Endothelial cell of umbilical vein (primary cell): ENCODE measurements at regions not wholly inside any gene's neighbourhood (a gene's known extent, or its start where the extent isn't known, plus 50 kb on each side); places are given as distances from the start of the nearest gene placed in this dataset.

Experiments
- BruUV-seq: library from RNA; stranded (reverse); fragments of 400-500 nt; replicated peaks from 2 replicates; lab custom pipeline; 2021; lab: Mats Ljungman, UMichigan
- CTCF ChIA-PET: fragments of 300-600, 350-600 bp; sonication (Branson Sonifier 250); formaldehyde crosslinking; loops from one replicate; lab custom pipeline; 2021; ENCODE audit warnings: antibody characterized with exemption, inconsistent platforms; lab: Charles Lee
- POLR2A ChIA-PET: fragments of 300-600, 350-600 bp; sonication (Branson Sonifier 250); formaldehyde crosslinking; loops from one replicate; lab custom pipeline; 2021; ENCODE audit warnings: antibody characterized with exemption, inconsistent platforms; lab: Charles Lee
- DNase-seq: peaks from one replicate; pipeline ENCODE4 v3.0.0-alpha.2; 2011; ENCODE audit warnings: low read depth, low spot score
- FAIRE-seq: peaks from 2 replicates; lab custom pipeline; 2011; peaks lifted over from hg19 to GRCh38; lab: Jason Lieb, UNC
- H2AFZ ChIP-seq: 2 replicates; pipeline ENCODE4 v1.6.0; 2012; ENCODE audit warnings: low read depth, low read length, control low read depth, inconsistent platforms
- H3K27ac ChIP-seq: 2 replicates; pipeline ENCODE4 v1.5.1; 2011; ENCODE audit warnings: low read depth, mild to moderate bottlenecking, control low read depth, low read length, moderate library complexity; ENCODE audit not compliant: insufficient read depth
- H3K27me3 ChIP-seq, 2 experiments: 2 replicates each; pipeline versions ENCODE4 v1.6.0 to v1.6.1; 2011; ENCODE audit warnings: low read length in 2 of 2, mixed read lengths in 1 of 2; ENCODE audit not compliant: control insufficient read depth in 2 of 2, insufficient read depth in 2 of 2
- H3K36me3 ChIP-seq, 2 experiments: 2 replicates in 1 of 2; 3 replicates in 1 of 2; pipeline ENCODE4 v1.5.1; 2011; ENCODE audit warnings: low read length in 2 of 2, mild to moderate bottlenecking in 1 of 2, moderate library complexity in 1 of 2; ENCODE audit not compliant: control insufficient read depth in 2 of 2, insufficient read depth in 2 of 2; ENCODE audit errors: extremely low read depth in 1 of 2
- H3K4me1 ChIP-seq: 3 replicates; pipeline ENCODE4 v1.5.1; 2011; ENCODE audit warnings: mild to moderate bottlenecking, low read length; ENCODE audit not compliant: control insufficient read depth, insufficient read depth; ENCODE audit errors: extremely low read depth
- H3K4me2 ChIP-seq: 2 replicates; pipeline ENCODE4 v1.6.1; 2011; ENCODE audit warnings: low read length, control low read depth, mixed read lengths; ENCODE audit not compliant: insufficient read depth
- H3K4me3 ChIP-seq, 3 experiments: fragments of 200-600 bp in 1 of 3; sonication (generic), shearing (Covaris generic) in 1 of 3; replicated peaks in 1 of 3; 2 replicates each; pipeline ENCODE4 v1.5.1; 2011 to 2016; ENCODE audit warnings: control low read depth in 3 of 3, low read length in 3 of 3, mild to moderate bottlenecking in 2 of 3, inconsistent platforms in 1 of 3, low read depth in 1 of 3, moderate library complexity in 1 of 3; ENCODE audit not compliant: insufficient read depth in 1 of 3
- H3K79me2 ChIP-seq: 2 replicates; pipeline ENCODE4 v1.6.0; 2012; ENCODE audit warnings: low read length, inconsistent platforms; ENCODE audit not compliant: control insufficient read depth, insufficient read depth
- H3K9ac ChIP-seq: replicated peaks from 2 replicates; pipeline ENCODE3; 2011; ENCODE audit warnings: low read length, control low read depth; ENCODE audit not compliant: insufficient read depth; ENCODE audit errors: extremely low read depth
- H3K9me1 ChIP-seq: replicated peaks from 3 replicates; pipeline ENCODE4 v1.6.0; 2011; ENCODE audit warnings: mild to moderate bottlenecking, low read length; ENCODE audit not compliant: control insufficient read depth, insufficient read depth; ENCODE audit errors: extremely low read depth
- H3K9me3 ChIP-seq: replicated peaks from 2 replicates; pipeline ENCODE4 v1.5.1; 2012; ENCODE audit warnings: low read length, inconsistent platforms; ENCODE audit not compliant: control insufficient read depth, insufficient read depth
- H4K20me1 ChIP-seq: replicated peaks from 2 replicates; pipeline ENCODE3; 2011; ENCODE audit warnings: mild to moderate bottlenecking, low read length; ENCODE audit not compliant: control insufficient read depth, insufficient read depth; ENCODE audit errors: extremely low read depth
- EZH2 ChIP-seq: IDR thresholded peaks from 2 replicates; pipeline ENCODE4 v1.6.1; 2012; ENCODE audit warnings: borderline replicate concordance, low read depth, mild to moderate bottlenecking, moderate library complexity, low read length, inconsistent platforms; ENCODE audit not compliant: severe bottlenecking
- FOS ChIP-seq: IDR thresholded peaks from 2 replicates; pipeline ENCODE4 v1.6.1; 2011; ENCODE audit warnings: mild to moderate bottlenecking, low read length, moderate library complexity, borderline replicate concordance; ENCODE audit not compliant: insufficient read depth
- GATA2 ChIP-seq: IDR thresholded peaks from 2 replicates; pipeline ENCODE4 v1.7.0; 2011; ENCODE audit warnings: low read depth, mild to moderate bottlenecking, moderate library complexity, mixed read lengths, low read length; ENCODE audit not compliant: insufficient read length, insufficient read depth
- JUN ChIP-seq: IDR thresholded peaks from 2 replicates; pipeline ENCODE4 v1.6.1; 2011; ENCODE audit warnings: borderline replicate concordance, low read depth; ENCODE audit not compliant: insufficient read length, insufficient read depth
- MAX ChIP-seq: IDR thresholded peaks from 2 replicates; pipeline ENCODE4 v1.6.1; 2011; ENCODE audit not compliant: insufficient read depth, insufficient read length
- MYC ChIP-seq: IDR thresholded peaks from one replicate; pipeline ENCODE4 v1.6.1; 2011; ENCODE audit warnings: mild to moderate bottlenecking, low read depth, low read length
- POLR2A ChIP-seq: IDR thresholded peaks from 2 replicates; pipeline ENCODE4 v1.6.1; 2012; ENCODE audit warnings: low read depth, mild to moderate bottlenecking, control low read depth, low read length
- POLR2AphosphoS5 ChIP-seq: IDR thresholded peaks from 2 replicates; pipeline ENCODE4 v1.6.1; 2012; ENCODE audit warnings: low read depth, mild to moderate bottlenecking, control low read depth, low read length, moderate library complexity; ENCODE audit not compliant: insufficient read depth
- dilution Hi-C: fragments of 300-500 bp; cut with MboI; formaldehyde crosslinking; loops from one replicate; pipeline ENCODE4 v1.15.0; 2019; ENCODE audit warnings: low sequenced_read_pairs; ENCODE audit not compliant: extremely low pct_ligation_motif_present
- intact Hi-C: fragments of 100-400 bp; cut with micrococcal nuclease; formaldehyde crosslinking; loops from one replicate; pipeline ENCODE4 v1.10.0; 2022
- TF ChIP-seq, protein P1 (sequence below), 2 donors: IDR thresholded peaks; 1 replicate in 1 of 2; 2 replicates in 1 of 2; pipeline ENCODE4 v1.5.1; 2011; ENCODE audit warnings: low read length in 2 of 2, mild to moderate bottlenecking in 2 of 2, moderate library complexity in 2 of 2, control low read depth in 1 of 2, inconsistent platforms in 1 of 2, low read depth in 1 of 2; ENCODE audit not compliant: insufficient read depth in 1 of 2; ENCODE audit errors: extremely low read depth in 1 of 2

DNA sequence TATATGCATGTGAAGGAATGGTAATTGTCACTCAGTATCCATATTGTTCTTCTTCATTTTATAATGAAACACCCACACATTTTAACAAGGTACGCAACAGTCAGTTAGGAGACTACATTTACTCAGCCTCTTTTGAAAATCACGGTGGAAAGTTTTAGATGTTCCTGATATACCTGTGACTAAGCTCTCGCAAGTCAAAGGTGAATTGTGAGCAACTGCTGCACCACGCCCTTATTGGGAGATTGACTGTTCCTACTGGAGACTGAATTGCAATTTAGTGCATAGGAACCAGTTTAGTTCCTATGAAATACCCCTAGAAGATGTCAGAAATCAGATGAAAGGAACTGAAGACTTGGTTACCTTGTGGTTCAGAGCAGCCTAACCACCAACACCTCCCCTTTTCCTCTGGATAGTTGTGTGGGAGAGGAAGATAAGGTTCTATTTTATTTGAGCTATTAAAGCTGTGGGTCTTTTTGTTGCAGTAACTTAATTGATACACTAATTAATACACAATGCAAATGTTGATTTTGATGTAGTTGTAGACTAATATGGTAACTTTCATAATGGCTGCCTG lies 1280.5 kb upstream of the CDH2 start:
- intact Hi-C loops, result no loop called here
- ChIA-PET POLR2A (no interaction called here), CTCF (no interaction called here)
- Histone ChIP-seq H3K27ac (no peak overlapping the region), H3K9ac (no peak overlapping the region), H3K4me2 (no peak overlapping the region), H3K4me3 (no peak overlapping the region), H3K36me3 (no peaks in the 10 kb centered on the region), H4K20me1 (no peaks in the 10 kb centered on the region), H3K79me2 (no peaks in the 10 kb centered on the region), H3K4me1 (no peaks in the 10 kb centered on the region), H3K9me3 (no peaks in the 10 kb centered on the region), H3K27me3 (no peaks in the 10 kb centered on the region), H3K9me1 (no peaks in the 10 kb centered on the region), H2AFZ (no peak overlapping the region)
- no peak for FAIRE-seq
- dilution Hi-C loops, result no loop called here
- no TSS peak for BruUV-seq
- TF ChIP-seq JUN, result no peak
- no peak for TF ChIP-seq POLR2AphosphoS5
- no peak for TF ChIP-seq MAX
- TF ChIP-seq MYC, result no peak
- TF ChIP-seq GATA2, result no peak
- TF ChIP-seq FOS, result no peak
- no peak for TF ChIP-seq EZH2
- TF ChIP-seq, protein P1, sequence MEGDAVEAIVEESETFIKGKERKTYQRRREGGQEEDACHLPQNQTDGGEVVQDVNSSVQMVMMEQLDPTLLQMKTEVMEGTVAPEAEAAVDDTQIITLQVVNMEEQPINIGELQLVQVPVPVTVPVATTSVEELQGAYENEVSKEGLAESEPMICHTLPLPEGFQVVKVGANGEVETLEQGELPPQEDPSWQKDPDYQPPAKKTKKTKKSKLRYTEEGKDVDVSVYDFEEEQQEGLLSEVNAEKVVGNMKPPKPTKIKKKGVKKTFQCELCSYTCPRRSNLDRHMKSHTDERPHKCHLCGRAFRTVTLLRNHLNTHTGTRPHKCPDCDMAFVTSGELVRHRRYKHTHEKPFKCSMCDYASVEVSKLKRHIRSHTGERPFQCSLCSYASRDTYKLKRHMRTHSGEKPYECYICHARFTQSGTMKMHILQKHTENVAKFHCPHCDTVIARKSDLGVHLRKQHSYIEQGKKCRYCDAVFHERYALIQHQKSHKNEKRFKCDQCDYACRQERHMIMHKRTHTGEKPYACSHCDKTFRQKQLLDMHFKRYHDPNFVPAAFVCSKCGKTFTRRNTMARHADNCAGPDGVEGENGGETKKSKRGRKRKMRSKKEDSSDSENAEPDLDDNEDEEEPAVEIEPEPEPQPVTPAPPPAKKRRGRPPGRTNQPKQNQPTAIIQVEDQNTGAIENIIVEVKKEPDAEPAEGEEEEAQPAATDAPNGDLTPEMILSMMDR (IDR thresholded peaks at IDR 0.05; ENCODE audit: extremely low read depth in 1 of 2, insufficient read depth in 1 of 2, low read depth in 1 of 2, low read length in 2 of 2), result no peak
- no peak for TF ChIP-seq POLR2A
- no peak for DNase-seq
